ENCODE measurements at regions not wholly inside any gene's neighbourhood (a gene's known extent, or its start where the extent isn't known, plus 50 kb on each side); places are given as distances from the start of the nearest gene placed in this dataset.

- no peaks in the 10 kb centered on the region for H3K9me3 ChIP-seq
- no peak overlapping the region for H3K27ac ChIP-seq
- H3K4me3 ChIP-seq = no peak overlapping the region
- H3K27me3 ChIP-seq (ENCODE audit: insufficient read depth in 3 of 3, low read length in 2 of 3) = no peaks in the 10 kb centered on the region
- intact Hi-C loops (cut with DNase I) = no loop called here
- H3K36me3 ChIP-seq (ENCODE audit: insufficient read depth in 1 of 2, low read depth in 1 of 2) = no peaks in the 10 kb centered on the region
- no peak for TF ChIP-seq CTCF (IDR thresholded peaks at IDR 0.05)
- 89 to 95% (median 94%) methylated on average over 2 of the region's 2 CpGs for WGBS, 3 donors
- no peak for DNase-seq
- H3K4me1 ChIP-seq = no peaks in the 10 kb centered on the region
- no peak for ATAC-seq
Measured at GRCh38 chr2:142596334-142597088, 281.0 kb upstream of the KYNU start.

DNA sequence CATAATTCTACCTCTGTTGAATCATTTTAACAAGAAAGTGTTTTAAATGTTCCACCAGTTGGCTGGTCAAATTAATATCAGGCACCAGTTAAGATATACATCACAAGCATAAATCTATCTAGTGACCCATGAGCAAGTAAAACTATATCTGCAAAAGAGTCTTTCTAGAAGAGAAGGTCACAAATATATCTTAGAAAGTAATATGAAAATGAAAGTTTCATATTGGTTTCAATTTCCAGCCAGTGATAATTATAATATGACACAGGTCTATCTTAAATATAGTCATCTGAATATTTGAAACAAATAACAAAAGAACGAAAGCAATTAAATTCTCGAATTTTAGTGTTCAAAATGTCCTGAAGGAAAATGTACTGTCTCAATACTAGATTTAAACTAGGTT, 282.5 kb upstream of the KYNU start:
- WGBS, 3 donors = 89 to 95% (median 93%) methylated on average over 2 of the region's 2 CpGs
- intact Hi-C loops (cut with DNase I) = no loop called here
- Histone ChIP-seq H3K4me1 (no peaks in the 10 kb centered on the region), H3K27me3 (ENCODE audit: insufficient read depth in 3 of 3, low read length in 2 of 3) (no peaks in the 10 kb centered on the region), H3K36me3 (ENCODE audit: insufficient read depth in 1 of 2, low read depth in 1 of 2) (no peaks in the 10 kb centered on the region), H3K27ac (no peak overlapping the region), H3K4me3 (no peak overlapping the region), H3K9me3 (no peaks in the 10 kb centered on the region)
- ATAC-seq = no peak
- DNase-seq = no peak
- no peak for TF ChIP-seq CTCF (IDR thresholded peaks at IDR 0.05)

DNA sequence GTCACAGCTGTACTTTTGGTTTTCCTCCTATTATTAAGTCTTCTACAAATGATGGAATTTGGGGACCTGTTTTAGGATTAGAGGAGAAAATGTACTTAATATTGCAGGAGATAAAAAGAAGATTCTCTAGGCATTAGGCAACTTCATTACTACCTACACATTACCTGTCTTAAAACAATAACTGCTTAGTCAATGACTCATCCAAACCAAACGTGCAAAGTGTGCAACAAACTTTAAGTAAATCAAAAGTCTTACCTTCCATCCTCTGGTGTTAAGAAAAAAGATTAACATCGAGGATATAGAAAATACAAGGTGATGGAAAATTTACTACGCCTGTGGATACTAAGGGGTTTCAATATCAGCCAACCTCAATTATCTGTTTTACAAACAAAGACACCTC, 285.3 kb upstream of the KYNU start:
- WGBS, 3 donors = 80 to 85% (median 83%) methylated on average over 3 of the region's 3 CpGs
- H3K27me3 ChIP-seq (ENCODE audit: insufficient read depth in 3 of 3, low read length in 2 of 3) = no peaks in the 10 kb centered on the region
- no peak for ATAC-seq
- H3K36me3 ChIP-seq (ENCODE audit: insufficient read depth in 1 of 2, low read depth in 1 of 2) = no peaks in the 10 kb centered on the region
- no peaks in the 10 kb centered on the region for H3K9me3 ChIP-seq
- intact Hi-C loops (cut with DNase I) = no loop called here
- no peaks in the 10 kb centered on the region for H3K4me1 ChIP-seq
- H3K4me3 ChIP-seq = no peak overlapping the region
- DNase-seq = no peak
- no peak for TF ChIP-seq CTCF (IDR thresholded peaks at IDR 0.05)
- H3K27ac ChIP-seq = no peak overlapping the region

- intact Hi-C loops (cut with DNase I) = no loop called here
- H3K4me1 ChIP-seq = no peaks in the 10 kb centered on the region
- H3K36me3 ChIP-seq (ENCODE audit: insufficient read depth in 1 of 2, low read depth in 1 of 2) = no peaks in the 10 kb centered on the region
- TF ChIP-seq CTCF (IDR thresholded peaks at IDR 0.05) = no peak
- 49 to 62% (median 60%) methylated on average over 2 of the region's 2 CpGs for WGBS, 3 donors
- no peak for DNase-seq
- H3K27ac ChIP-seq = no peak overlapping the region
- H3K4me3 ChIP-seq = no peak overlapping the region
- H3K9me3 ChIP-seq = no peaks in the 10 kb centered on the region
- H3K27me3 ChIP-seq (ENCODE audit: insufficient read depth in 3 of 3, low read length in 2 of 3) = no peaks in the 10 kb centered on the region
- ATAC-seq = no peak
Measured at GRCh38 chr2:142591420-142591819, 286.0 kb upstream of the KYNU start.

DNA sequence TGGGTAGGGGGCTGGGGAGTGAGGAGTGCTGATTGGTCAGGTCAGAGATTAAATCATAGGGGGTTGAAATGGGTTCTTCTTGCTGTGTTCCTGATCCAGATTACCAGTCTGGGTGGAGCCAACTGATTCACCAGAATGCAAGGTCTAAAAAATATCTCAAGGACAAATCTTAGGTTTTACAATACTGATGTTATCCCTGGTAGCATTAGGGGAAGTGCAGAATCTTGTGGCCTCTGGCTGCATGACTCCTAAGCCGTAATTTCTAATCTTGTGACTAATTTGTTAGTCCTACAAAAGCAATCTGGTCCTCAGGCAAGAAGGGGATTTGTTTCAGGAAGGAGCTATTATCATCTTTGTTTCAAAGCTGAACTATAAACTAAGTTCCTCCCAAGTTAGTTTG, 289.2 kb upstream of the KYNU start:
- no peak overlapping the region for H3K4me3 ChIP-seq
- no peak overlapping the region for H3K27ac ChIP-seq
- ATAC-seq (no peak), DNase-seq (no peak)
- no peaks in the 10 kb centered on the region for H3K4me1 ChIP-seq
- WGBS, 3 donors = 70 to 86% (median 72%) methylated on average over 1 of the region's 1 CpG
- H3K9me3 ChIP-seq = no peaks in the 10 kb centered on the region
- no peaks in the 10 kb centered on the region for H3K27me3 ChIP-seq (ENCODE audit: insufficient read depth in 3 of 3, low read length in 2 of 3)
- intact Hi-C loops (cut with DNase I) = no loop called here
- H3K36me3 ChIP-seq (ENCODE audit: insufficient read depth in 1 of 2, low read depth in 1 of 2) = no peaks in the 10 kb centered on the region
- TF ChIP-seq CTCF (IDR thresholded peaks at IDR 0.05) = no peak
